Astrocyte of the hippocampus (primary cell): ENCODE measurements at regions not wholly inside any gene's neighbourhood (a gene's known extent, or its start where the extent isn't known, plus 50 kb on each side); places are given as distances from the start of the nearest gene placed in this dataset.
A peak's percentile ranks its signal among the peaks of the same experiment; 100 is the strongest.
"Not testable (repeated sequence)": the region's sequence is repeated elsewhere in the genome, so short reads cannot be mapped to it uniquely, and the experiment has no call there.

Experiments
- DNase-seq: peaks from one replicate; pipeline ENCODE4 v3.0.0; 2011; ENCODE audit warnings: low read depth, low spot score

GRCh38 chr1:192418552-192419285 lies 101.9 kb downstream of the RGS21 start:
- DNase-seq, result no peak

- DNase-seq, result no peak
Observed at GRCh38 chr1:192430644-192431043, 113.9 kb downstream of the RGS21 start.

- no peak for DNase-seq
Observed at GRCh38 chr1:192435704-192436103, 118.9 kb downstream of the RGS21 start.

- no peak for DNase-seq
Observed at GRCh38 chr1:192436441-192437078, 119.8 kb downstream of the RGS21 start.

GRCh38 chr1:192438737-192439136 lies 121.9 kb downstream of the RGS21 start:
- peak; percentile 42 for DNase-seq

GRCh38 chr1:192439373-192440025 lies 122.7 kb downstream of the RGS21 start:
- peak; percentile 86 for DNase-seq

GRCh38 chr1:192441492-192441891 lies 124.7 kb downstream of the RGS21 start:
- no peak for DNase-seq

- no peak for DNase-seq
Observed at GRCh38 chr1:192442736-192443135, 125.9 kb downstream of the RGS21 start.

GRCh38 chr1:192443616-192444015 lies 126.8 kb downstream of the RGS21 start:
- no peak for DNase-seq

- DNase-seq, result peak; percentile 40
Observed at GRCh38 chr1:192445241-192445640, 128.4 kb downstream of the RGS21 start.

- DNase-seq, result peak; percentile 65
Observed at GRCh38 chr1:192445839-192446489, 129.2 kb downstream of the RGS21 start.

GRCh38 chr1:192448026-192448578 lies 127.5 kb upstream of the RGS1 start:
- peak; percentile 7 for DNase-seq

- peak; percentile 21 for DNase-seq
Observed at GRCh38 chr1:192453360-192453992, 122.1 kb upstream of the RGS1 start.

- no peak for DNase-seq
Observed at GRCh38 chr1:192459467-192459866, 116.1 kb upstream of the RGS1 start.

- DNase-seq, result no peak
Observed at GRCh38 chr1:192461684-192462083, 113.9 kb upstream of the RGS1 start.

- DNase-seq, result no peak
Observed at GRCh38 chr1:192462616-192463015, 113.0 kb upstream of the RGS1 start.

GRCh38 chr1:192463661-192464060 lies 111.9 kb upstream of the RGS1 start:
- no peak for DNase-seq

- not testable (repeated sequence) for DNase-seq
Observed at GRCh38 chr1:192465221-192465620, 110.4 kb upstream of the RGS1 start.

GRCh38 chr1:192474080-192474683 lies 101.4 kb upstream of the RGS1 start:
- DNase-seq, result peak; percentile 50

- DNase-seq, result no peak
Observed at GRCh38 chr1:192475329-192475728, 100.2 kb upstream of the RGS1 start.

GRCh38 chr1:192475970-192476369 lies 99.6 kb upstream of the RGS1 start:
- no peak for DNase-seq
